H9 (cell line): ENCODE measurements at regions not wholly inside any gene's neighbourhood (a gene's known extent, or its start where the extent isn't known, plus 50 kb on each side); places are given as distances from the start of the nearest gene placed in this dataset.

Experiments
- DNase-seq: peaks from one replicate; pipeline ENCODE4 v3.0.0-alpha.2; 2017
- H2AFZ ChIP-seq: one replicate; pipeline ENCODE4 v1.6.1; 2013; ENCODE audit warnings: mild to moderate bottlenecking, low read length, control low read depth, moderate library complexity
- H2AK5ac ChIP-seq: 2 replicates; pipeline ENCODE4 v1.6.1; 2013; ENCODE audit warnings: low read length, control low read depth, mixed read lengths; ENCODE audit not compliant: insufficient read length
- H2BK120ac ChIP-seq: one replicate; pipeline ENCODE4 v1.6.1; 2013; ENCODE audit warnings: low read depth, mild to moderate bottlenecking, low read length, control low read depth, inconsistent platforms; ENCODE audit not compliant: poor library complexity, severe bottlenecking
- H2BK12ac ChIP-seq: 2 replicates; pipeline ENCODE4 v1.6.1; 2013; ENCODE audit warnings: low read length, control low read depth, mixed read lengths, low read depth; ENCODE audit not compliant: insufficient read length
- H2BK15ac ChIP-seq: 2 replicates; pipeline ENCODE4 v1.6.1; 2013; ENCODE audit warnings: low read depth, low read length, control low read depth
- H2BK20ac ChIP-seq: one replicate; pipeline ENCODE4 v1.6.1; 2013; ENCODE audit warnings: low read depth, mild to moderate bottlenecking, low read length, control low read depth, inconsistent platforms; ENCODE audit not compliant: poor library complexity, severe bottlenecking
- H2BK5ac ChIP-seq: 2 replicates; pipeline ENCODE4 v1.6.1; 2013; ENCODE audit warnings: low read length, control low read depth, mixed read lengths; ENCODE audit not compliant: insufficient read length
- H3K14ac ChIP-seq: 2 replicates; pipeline ENCODE4 v1.6.1; 2013; ENCODE audit warnings: low read length, control low read depth; ENCODE audit not compliant: insufficient read depth
- H3K18ac ChIP-seq: 2 replicates; pipeline ENCODE4 v1.6.1; 2013; ENCODE audit warnings: low read depth, mild to moderate bottlenecking, mixed read lengths, low read length, control low read depth; ENCODE audit not compliant: insufficient read length
- H3K23ac ChIP-seq: 2 replicates; pipeline ENCODE4 v1.6.1; 2013; ENCODE audit warnings: low read length, control low read depth, mixed read lengths, low read depth; ENCODE audit not compliant: insufficient read length
- H3K23me2 ChIP-seq: 2 replicates; pipeline ENCODE4 v1.6.1; 2013; ENCODE audit warnings: low read depth, mild to moderate bottlenecking, mixed read lengths, low read length, control low read depth; ENCODE audit not compliant: insufficient read length, poor library complexity, severe bottlenecking
- H3K27ac ChIP-seq: 2 replicates; pipeline ENCODE4 v1.5.1; 2013; ENCODE audit warnings: low read length, control low read depth, mixed read lengths, low read depth; ENCODE audit not compliant: insufficient read length
- H3K27me3 ChIP-seq: 2 replicates; pipeline ENCODE4 v1.6.1; 2013; ENCODE audit warnings: low read length, control low read depth, inconsistent platforms; ENCODE audit not compliant: insufficient read depth
- H3K4ac ChIP-seq: 2 replicates; pipeline ENCODE4 v1.6.1; 2013; ENCODE audit warnings: low read depth, mild to moderate bottlenecking, control low read depth, inconsistent platforms, low read length, moderate library complexity
- H3K4me1 ChIP-seq: 2 replicates; pipeline ENCODE4 v1.6.1; 2013; ENCODE audit warnings: low read length, control low read depth, inconsistent platforms; ENCODE audit not compliant: insufficient read depth
- H3K4me2 ChIP-seq: 2 replicates; pipeline ENCODE4 v1.6.1; 2013; ENCODE audit warnings: low read length, control low read depth, mixed read lengths; ENCODE audit not compliant: insufficient read length, insufficient read depth
- H3K56ac ChIP-seq: 2 replicates; pipeline ENCODE4 v1.6.1; 2013; ENCODE audit warnings: low read depth, mild to moderate bottlenecking, mixed read lengths, low read length, control low read depth; ENCODE audit not compliant: insufficient read length
- H3K79me1 ChIP-seq: 2 replicates; pipeline ENCODE4 v1.6.1; 2013; ENCODE audit warnings: low read depth, mild to moderate bottlenecking, moderate library complexity, low read length, control low read depth, inconsistent platforms; ENCODE audit not compliant: insufficient read depth, poor library complexity, severe bottlenecking
- H3K79me2 ChIP-seq: 2 replicates; pipeline ENCODE4 v1.6.1; 2013; ENCODE audit warnings: low read length, control low read depth, inconsistent platforms; ENCODE audit not compliant: insufficient read depth
- H3K9ac ChIP-seq: 2 replicates; pipeline ENCODE4 v1.6.1; 2013; ENCODE audit warnings: low read length, control low read depth, mixed read lengths; ENCODE audit not compliant: insufficient read length; ENCODE audit errors: extremely low read depth
- H3K9me3 ChIP-seq: one replicate; pipeline ENCODE4 v1.6.1; 2013; ENCODE audit warnings: low read depth, low read length, inconsistent platforms; ENCODE audit not compliant: control insufficient read depth
- H3T11ph ChIP-seq: one replicate; pipeline ENCODE4 v1.6.1; 2013; ENCODE audit warnings: mild to moderate bottlenecking, low read length, control low read depth, inconsistent platforms
- H4K20me1 ChIP-seq: one replicate; pipeline ENCODE4 v1.6.1; 2013; ENCODE audit not compliant: control insufficient read depth, insufficient read length, insufficient read depth
- H4K5ac ChIP-seq: 2 replicates; pipeline ENCODE4 v1.6.1; 2013; ENCODE audit warnings: low read depth, mild to moderate bottlenecking, mixed read lengths, low read length, control low read depth; ENCODE audit not compliant: insufficient read length
- H4K8ac ChIP-seq: replicated peaks from 2 replicates; pipeline ENCODE4 v1.6.1; 2013; ENCODE audit warnings: low read length, control low read depth, mixed read lengths, low read depth; ENCODE audit not compliant: insufficient read length
- H4K91ac ChIP-seq: 2 replicates; pipeline ENCODE4 v1.6.1; 2013; ENCODE audit warnings: low read depth, mild to moderate bottlenecking, moderate library complexity, mixed read lengths, low read length, control low read depth; ENCODE audit not compliant: insufficient read length
- H3K27ac Mint-ChIP-seq, 3 experiments: 2 replicates in 2 of 3; 3 replicates in 1 of 3; pipeline ENCODE4 v1.8.0; 2020 to 2021; ENCODE audit warnings: mixed read lengths in 3 of 3, mild to moderate bottlenecking in 1 of 3, moderate library complexity in 1 of 3
- H3K27me3 Mint-ChIP-seq: 2 replicates; pipeline ENCODE4 v1.8.0; 2021; ENCODE audit warnings: low read depth, mild to moderate bottlenecking, moderate library complexity, mixed read lengths
- H3K36me3 Mint-ChIP-seq, 3 experiments: 2 replicates in 2 of 3; 3 replicates in 1 of 3; pipeline ENCODE4 v1.8.0; 2020 to 2021; ENCODE audit warnings: low read depth in 3 of 3, mixed read lengths in 3 of 3; ENCODE audit not compliant: insufficient read depth in 1 of 3
- H3K4me1 Mint-ChIP-seq, 2 experiments: 2 replicates each; pipeline ENCODE4 v1.8.0; 2020; ENCODE audit warnings: mixed read lengths in 2 of 2
- H3K4me3 Mint-ChIP-seq, 2 experiments: 2 replicates in 1 of 2; 3 replicates in 1 of 2; pipeline ENCODE4 v1.8.0; 2020 to 2021; ENCODE audit warnings: mild to moderate bottlenecking in 2 of 2, mixed read lengths in 2 of 2, moderate library complexity in 1 of 2
- H3K9me3 Mint-ChIP-seq, 2 experiments: 2 replicates in 1 of 2; 3 replicates in 1 of 2; pipeline ENCODE4 v1.8.0; 2020; ENCODE audit warnings: mild to moderate bottlenecking in 2 of 2, mixed read lengths in 2 of 2, moderate library complexity in 1 of 2
- WGBS: extraction: QIAGEN DNeasy Blood & Tissue Kit; methylation state at CpG from one replicate; pipeline ENCODE4 v1.1.7; 2013; ENCODE audit warnings: missing lambda C conversion rate, low lambda C conversion rate, mixed read lengths; ENCODE audit not compliant: insufficient read length; ENCODE audit errors: extremely low coverage; 5-methylcytosine and 5-hydroxymethylcytosine counted together
- TF ChIP-seq, protein P1 (sequence below): fragments of 200-600 bp; sonication (generic); conservative IDR thresholded peaks from 3 replicates; pipeline ENCODE4 v1.8.0; 2021; ENCODE audit warnings: antibody characterized with exemption, mild to moderate bottlenecking

DNA sequence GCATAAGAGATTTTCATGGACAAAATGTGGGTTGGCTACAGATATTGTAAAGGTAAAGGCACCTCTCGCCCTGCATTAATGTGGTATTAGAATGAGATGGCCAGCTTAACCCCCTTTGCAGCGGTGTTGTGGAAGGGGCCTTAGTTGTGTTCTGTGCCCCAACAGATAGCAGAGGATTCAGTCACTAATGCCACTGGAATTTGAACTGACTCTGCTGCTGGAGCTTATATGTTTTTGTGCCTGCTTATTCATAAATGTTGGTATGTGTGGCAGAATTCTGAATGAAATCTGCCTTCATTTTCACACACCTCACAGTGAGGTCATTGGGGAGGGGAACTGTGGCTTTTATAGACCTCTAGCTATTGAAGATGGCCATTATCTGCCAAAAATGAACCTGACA lies 90.7 kb upstream of the ITGA6 start:
- Histone ChIP-seq H4K91ac (no peak overlapping the region), H3K27ac (no peak overlapping the region), H3K4ac (no peak overlapping the region), H3T11ph (no peak overlapping the region), H3K9me3 (no peaks in the 10 kb centered on the region), H2BK15ac (no peak overlapping the region), H3K4me2 (no peak overlapping the region), H4K8ac (no peak overlapping the region), H3K9ac (no peak overlapping the region), H2AFZ (no peak overlapping the region), H3K4me1 (no peaks in the 10 kb centered on the region; the same call in 1 of the 2 replicates), H2BK12ac (no peak overlapping the region), H4K20me1 (no peaks in the 10 kb centered on the region), H3K23me2 (no peaks in the 10 kb centered on the region), H3K27me3 (no peaks in the 10 kb centered on the region), H3K14ac (no peak overlapping the region), H3K79me1 (no peaks in the 10 kb centered on the region), H3K18ac (no peak overlapping the region), H2BK20ac (no peak overlapping the region), H4K5ac (no peak overlapping the region), H3K56ac (no peak overlapping the region), H3K79me2 (no peaks in the 10 kb centered on the region), H2BK120ac (no peak overlapping the region), H2BK5ac (no peak overlapping the region), H3K23ac (no peak overlapping the region), H2AK5ac (no peak overlapping the region)
- DNase-seq: no peak
- Mint-ChIP-seq H3K27me3 (peaks cover 12% of the 10 kb centered on the region), H3K4me3 (no peak overlapping the region), H3K27ac (no peak overlapping the region), H3K36me3 (no peaks in the 10 kb centered on the region), H3K9me3 (no peaks in the 10 kb centered on the region; a peak in 1 of 5 replicates), H3K4me1 (peaks cover 19 to 33% of the 10 kb centered on the region in 2 experiments)
- no CpG with 5 or more reads among the region's 2 CpGs for WGBS
- TF ChIP-seq, protein P1, sequence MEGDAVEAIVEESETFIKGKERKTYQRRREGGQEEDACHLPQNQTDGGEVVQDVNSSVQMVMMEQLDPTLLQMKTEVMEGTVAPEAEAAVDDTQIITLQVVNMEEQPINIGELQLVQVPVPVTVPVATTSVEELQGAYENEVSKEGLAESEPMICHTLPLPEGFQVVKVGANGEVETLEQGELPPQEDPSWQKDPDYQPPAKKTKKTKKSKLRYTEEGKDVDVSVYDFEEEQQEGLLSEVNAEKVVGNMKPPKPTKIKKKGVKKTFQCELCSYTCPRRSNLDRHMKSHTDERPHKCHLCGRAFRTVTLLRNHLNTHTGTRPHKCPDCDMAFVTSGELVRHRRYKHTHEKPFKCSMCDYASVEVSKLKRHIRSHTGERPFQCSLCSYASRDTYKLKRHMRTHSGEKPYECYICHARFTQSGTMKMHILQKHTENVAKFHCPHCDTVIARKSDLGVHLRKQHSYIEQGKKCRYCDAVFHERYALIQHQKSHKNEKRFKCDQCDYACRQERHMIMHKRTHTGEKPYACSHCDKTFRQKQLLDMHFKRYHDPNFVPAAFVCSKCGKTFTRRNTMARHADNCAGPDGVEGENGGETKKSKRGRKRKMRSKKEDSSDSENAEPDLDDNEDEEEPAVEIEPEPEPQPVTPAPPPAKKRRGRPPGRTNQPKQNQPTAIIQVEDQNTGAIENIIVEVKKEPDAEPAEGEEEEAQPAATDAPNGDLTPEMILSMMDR: no peak
